Heart left ventricle (tissue), 16 donors: ENCODE measurements at regions not wholly inside any gene's neighbourhood (a gene's known extent, or its start where the extent isn't known, plus 50 kb on each side); places are given as distances from the start of the nearest gene placed in this dataset.
"Not testable (repeated sequence)": the region's sequence is repeated elsewhere in the genome, so short reads cannot be mapped to it uniquely, and the experiment has no call there.

Experiments
- ATAC-seq, 4 donors: fragments of 200-7000 bp; cut with Tn5 transposase; one replicate each; pipeline ENCODE4 v1.9.1; 2020 to 2022; ENCODE audit warnings: moderate library complexity in 4 of 4, mild to moderate bottlenecking in 3 of 4, moderate number of reproducible peaks in 1 of 4
- DNase-seq, 5 donors: peaks; one replicate each; pipeline ENCODE4 v3.0.0-alpha.2; 2020
- H3K27ac ChIP-seq, 12 donors: fragments of 200-600 bp; sonication (generic) in 4 of 12; one replicate each; pipeline versions ENCODE4 v1.5.0 to v1.8.0; 2016 to 2022; ENCODE audit warnings: mild to moderate bottlenecking in 2 of 12
- H3K27me3 ChIP-seq, 9 donors: fragments of 200-600 bp; sonication (generic) in 2 of 9; one replicate each; pipeline versions ENCODE4 v1.5.1 to v1.8.0; 2016 to 2022; ENCODE audit warnings: mild to moderate bottlenecking in 3 of 9
- H3K36me3 ChIP-seq, 9 donors: fragments of 200-600 bp; sonication (generic) in 2 of 9; one replicate each; pipeline versions ENCODE4 v1.5.0 to v1.8.0; 2018 to 2022; ENCODE audit warnings: mild to moderate bottlenecking in 2 of 9
- H3K4me1 ChIP-seq, 12 donors: fragments of 200-600 bp; sonication (generic) in 4 of 12; one replicate each; pipeline versions ENCODE4 v1.5.0 to v1.8.0; 2016 to 2022; ENCODE audit warnings: mild to moderate bottlenecking in 3 of 12
- H3K4me3 ChIP-seq, 12 donors: fragments of 200-600 bp; sonication (generic) in 4 of 12; one replicate each; pipeline versions ENCODE4 v1.5.0 to v1.8.0; 2017 to 2022; ENCODE audit warnings: mild to moderate bottlenecking in 9 of 12, moderate library complexity in 4 of 12
- H3K9me3 ChIP-seq, 12 donors: fragments of 200-600 bp; sonication (generic) in 4 of 12; one replicate each; pipeline versions ENCODE4 v1.5.0 to v1.8.0; 2016 to 2022; ENCODE audit warnings: mild to moderate bottlenecking in 1 of 12
- POLR2A ChIP-seq, 2 donors: fragments of 450-650 bp; IDR thresholded peaks; one replicate each; pipeline ENCODE4 v1.6.1; 2017; ENCODE audit warnings: antibody characterized with exemption in 2 of 2, mild to moderate bottlenecking in 2 of 2, moderate library complexity in 2 of 2
- WGBS, 4 donors: extraction: QIAGEN DNeasy Blood & Tissue Kit in 2 of 4; methylation state at CpG; one replicate each; pipeline versions ENCODE4 v1.1.5 to v1.1.7; 2013 to 2018; 5-methylcytosine and 5-hydroxymethylcytosine counted together
- intact Hi-C, 10 donors: fragments of 100-400 bp; cut with DNase I; formaldehyde crosslinking; loops; one replicate each; pipeline versions ENCODE4 v1.11.1 to v1.14.2; 2022
- TF ChIP-seq, protein P1 (sequence below), 12 donors: fragments of 200-600 bp; sonication (generic) in 4 of 12; IDR thresholded peaks; one replicate each; pipeline versions ENCODE4 v1.5.0 to v1.8.0; 2018 to 2022; ENCODE audit warnings: antibody characterized with exemption in 12 of 12, mild to moderate bottlenecking in 5 of 12
- donor health status: ischemic (EF 13 %, LVEDD 7.1; RV severe dilation, severe dysfunction).
- donor health status: healthy with polysubstance abuse.
- donor health status: DM: no; HTN: yes; CAD: no.
- donor health status: DM: no; HTN: no; CAD: no.
- donor health status: ischemic (EF 25% LVEDD 6.9; RV normal size, moderate dysfunction).
- donor health status: ischemic (EF 25% LVEDD 5.7; RV mildly dilated, moderate dysfunction).
- donor health status: healthy.
- donor health status: DM: yes; HTN: yes; CAD: no.
- donor health status: ischemic (EF 35%, LVEDD 5.7; RV mildly dilated, moderate dysfunction).
- donor health status: nonischemic (EF 11% LVEDD 7.7; RV severe dilation, severe dysfunction).
- donor health status: DM: yes; HTN: yes; CAD: no.
- donor health status: PGD.
- donor health status: ischemic (EF 29% LVEDD 5.4; RV normal size, mild dysfunction).
- donor health status: nonischemic (EF 23%, LVEDD 6.1; RV moderate dilation, normal function).

DNA sequence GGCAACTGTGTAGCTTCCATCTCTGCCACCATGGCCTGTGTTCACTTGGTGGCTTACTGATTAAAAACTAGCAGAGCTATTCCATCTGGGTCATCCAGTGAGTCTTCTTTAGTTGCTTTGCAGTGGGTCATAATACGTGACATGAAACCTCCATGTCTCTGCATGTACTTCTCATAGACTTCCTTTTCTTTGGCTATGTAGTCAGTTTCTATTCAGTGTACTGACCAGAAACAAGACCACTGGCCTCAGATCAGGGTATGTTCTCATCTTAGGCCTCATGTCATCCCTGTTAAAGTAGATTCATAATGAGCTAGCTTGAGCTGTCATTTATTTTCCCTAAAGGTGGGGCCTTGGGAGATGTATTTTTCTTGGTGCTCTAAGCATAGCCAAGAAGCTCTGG lies 195.2 kb downstream of the CCNG2 start:
- 95 to 99% (median 97%) methylated on average over 1 of the region's 1 CpG for WGBS, 4 donors
- H3K9me3 ChIP-seq: no peaks in the 10 kb centered on the region
- no peak overlapping the region for H3K27ac ChIP-seq
- intact Hi-C loops: loop anchor here in 1 of 10 donors (10.0 kb wide), 1 partner anchor 837 kb away; no protein-coding TSS in a partner anchor
- TF ChIP-seq, protein P1, sequence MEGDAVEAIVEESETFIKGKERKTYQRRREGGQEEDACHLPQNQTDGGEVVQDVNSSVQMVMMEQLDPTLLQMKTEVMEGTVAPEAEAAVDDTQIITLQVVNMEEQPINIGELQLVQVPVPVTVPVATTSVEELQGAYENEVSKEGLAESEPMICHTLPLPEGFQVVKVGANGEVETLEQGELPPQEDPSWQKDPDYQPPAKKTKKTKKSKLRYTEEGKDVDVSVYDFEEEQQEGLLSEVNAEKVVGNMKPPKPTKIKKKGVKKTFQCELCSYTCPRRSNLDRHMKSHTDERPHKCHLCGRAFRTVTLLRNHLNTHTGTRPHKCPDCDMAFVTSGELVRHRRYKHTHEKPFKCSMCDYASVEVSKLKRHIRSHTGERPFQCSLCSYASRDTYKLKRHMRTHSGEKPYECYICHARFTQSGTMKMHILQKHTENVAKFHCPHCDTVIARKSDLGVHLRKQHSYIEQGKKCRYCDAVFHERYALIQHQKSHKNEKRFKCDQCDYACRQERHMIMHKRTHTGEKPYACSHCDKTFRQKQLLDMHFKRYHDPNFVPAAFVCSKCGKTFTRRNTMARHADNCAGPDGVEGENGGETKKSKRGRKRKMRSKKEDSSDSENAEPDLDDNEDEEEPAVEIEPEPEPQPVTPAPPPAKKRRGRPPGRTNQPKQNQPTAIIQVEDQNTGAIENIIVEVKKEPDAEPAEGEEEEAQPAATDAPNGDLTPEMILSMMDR (IDR thresholded peaks at IDR 0.05): no peak
- no peak for TF ChIP-seq POLR2A (IDR thresholded peaks at IDR 0.05)
- ATAC-seq (no peak), DNase-seq (no peak)
- H3K4me1 ChIP-seq: no peaks in the 10 kb centered on the region
- H3K4me3 ChIP-seq: no peak overlapping the region
- H3K27me3 ChIP-seq: no peaks in the 10 kb centered on the region
- no peaks in the 10 kb centered on the region for H3K36me3 ChIP-seq

DNA sequence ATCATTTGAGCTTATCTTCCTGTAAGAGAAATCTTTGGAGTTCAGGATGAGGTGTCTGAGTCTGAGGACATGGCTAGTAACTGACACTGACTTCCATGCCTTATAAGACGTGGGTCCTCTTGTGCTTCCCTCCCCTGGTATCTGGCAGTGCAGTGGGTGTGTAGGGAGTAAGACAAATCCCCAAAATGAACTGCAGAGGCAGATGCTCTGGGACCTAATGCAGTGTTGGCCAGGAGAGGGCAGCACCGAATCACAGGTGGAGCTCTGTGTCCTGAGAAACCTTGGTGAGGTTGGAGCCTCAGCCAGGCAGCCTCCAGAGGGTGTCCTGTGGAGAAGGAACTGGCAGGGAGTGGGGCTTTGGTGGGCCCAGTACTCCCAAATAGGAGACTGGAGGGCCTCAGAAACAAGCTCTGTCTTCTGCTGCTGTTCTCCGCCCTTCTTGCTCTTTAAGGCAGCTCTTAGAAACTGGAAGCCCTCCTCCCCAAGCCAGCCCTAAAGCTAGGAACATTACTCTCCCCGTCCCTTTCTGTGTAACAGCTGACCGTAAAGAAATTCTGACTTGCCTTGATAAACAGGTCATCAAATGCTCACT lies 196.8 kb downstream of the CCNG2 start:
- WGBS, 4 donors: 66 to 87% (median 79%) methylated on average over 3 to 4 of the region's 5 CpGs
- H3K27ac ChIP-seq, H3K27me3 ChIP-seq, H3K9me3 ChIP-seq, H3K4me3 ChIP-seq, DNase-seq, H3K4me1 ChIP-seq, H3K36me3 ChIP-seq: not testable (repeated sequence)
- intact Hi-C loops: loop anchor here in 1 of 10 donors (10.0 kb wide), 1 partner anchor 839 kb away; no protein-coding TSS in a partner anchor
- ATAC-seq: peak in 3 of 4 donors; percentile 35 to 62 (median 44)
- TF ChIP-seq, protein P1 (IDR thresholded peaks at IDR 0.05): peak in 2 of 12 donors; percentile 7 to 12

DNA sequence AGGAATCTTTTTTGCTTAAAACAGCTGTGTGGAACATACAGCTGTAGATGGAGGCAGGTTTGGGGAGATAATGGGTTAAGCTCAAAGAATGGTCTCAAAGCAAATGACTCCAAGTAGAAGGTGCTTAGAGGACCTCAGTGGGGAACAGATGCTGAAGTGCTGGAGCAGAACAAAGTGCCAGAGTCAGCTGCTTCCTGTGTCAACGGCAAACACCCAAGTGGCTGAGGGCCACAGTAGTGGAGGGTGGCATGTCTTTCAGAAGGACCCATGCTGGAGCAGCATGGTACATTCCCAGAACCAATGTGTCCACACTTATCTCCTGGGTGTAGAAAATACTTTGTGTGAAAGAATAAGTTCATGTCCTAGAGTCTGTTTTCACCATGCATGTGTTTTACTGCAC lies 197.5 kb downstream of the CCNG2 start:
- intact Hi-C loops: loop anchor here in 1 of 10 donors (10.0 kb wide), 1 partner anchor 840 kb away; no protein-coding TSS in a partner anchor
- no peaks in the 10 kb centered on the region for H3K4me1 ChIP-seq
- no peaks in the 10 kb centered on the region for H3K36me3 ChIP-seq
- H3K9me3 ChIP-seq: no peaks in the 10 kb centered on the region
- no peaks in the 10 kb centered on the region for H3K27me3 ChIP-seq
- no peak overlapping the region for H3K27ac ChIP-seq
- 26 to 57% (median 43%) methylated on average over 1 of the region's 1 CpG for WGBS, 4 donors
- no peak for ATAC-seq
- TF ChIP-seq, protein P1 (IDR thresholded peaks at IDR 0.05): no peak
- no peak for TF ChIP-seq POLR2A (IDR thresholded peaks at IDR 0.05)
- H3K4me3 ChIP-seq: no peak overlapping the region
- no peak for DNase-seq

DNA sequence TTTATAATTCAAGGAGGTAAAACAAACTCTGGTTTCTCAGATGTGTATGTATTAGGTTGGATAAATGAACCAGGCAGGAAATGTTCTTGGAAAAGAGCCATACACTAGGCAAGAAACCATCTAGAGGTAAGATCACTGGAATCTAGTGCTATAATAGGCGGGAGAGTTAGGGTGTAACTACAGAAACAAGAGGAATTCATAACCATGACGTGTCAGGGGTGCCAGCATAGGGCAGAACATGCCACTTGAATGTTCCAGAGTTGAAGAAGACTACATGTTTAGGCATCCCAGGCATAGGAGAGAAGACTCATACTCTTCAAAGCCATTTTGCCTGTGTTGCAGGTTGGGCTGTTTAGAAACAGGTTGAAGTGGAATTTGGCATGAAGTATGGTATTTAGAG lies 198.7 kb downstream of the CCNG2 start:
- H3K4me1 ChIP-seq: no peaks in the 10 kb centered on the region
- H3K4me3 ChIP-seq: no peak overlapping the region
- no peaks in the 10 kb centered on the region for H3K9me3 ChIP-seq
- TF ChIP-seq, protein P1 (IDR thresholded peaks at IDR 0.05): no peak
- no peak for TF ChIP-seq POLR2A (IDR thresholded peaks at IDR 0.05)
- no peaks in the 10 kb centered on the region for H3K27me3 ChIP-seq
- DNase-seq (no peak), ATAC-seq (no peak)
- 88 to 93% (median 90%) methylated on average over 2 of the region's 2 CpGs for WGBS, 4 donors
- intact Hi-C loops: loop anchor here in 6 of 10 donors (2.0 to 10.0 kb wide), 3 partner anchors 113 to 841 kb away; no protein-coding TSS in a partner anchor
- H3K36me3 ChIP-seq: no peaks in the 10 kb centered on the region
- H3K27ac ChIP-seq: no peak overlapping the region
